ENCODE measurements at regions not wholly inside any gene's neighbourhood (a gene's known extent, or its start where the extent isn't known, plus 50 kb on each side); places are given as distances from the start of the nearest gene placed in this dataset.
"Not testable (repeated sequence)": the region's sequence is repeated elsewhere in the genome, so short reads cannot be mapped to it uniquely, and the experiment has no call there.

GRCh38 chr12:108430926-108431325 is 84.2 kb upstream of the FICD start:
- Histone ChIP-seq H3K4me3 (no peak overlapping the region), H3K9ac (no peak overlapping the region), H3K4me2 (no peak overlapping the region), H3K4me1 (no peaks in the 10 kb centered on the region), H3K9me3 (replicated peaks in 1 of 11) (no peaks in the 10 kb centered on the region), H3K27ac (no peak overlapping the region), H3K27me3 (no peaks in the 10 kb centered on the region), H3K36me3 (no peaks in the 10 kb centered on the region), H4K20me1 (no peaks in the 10 kb centered on the region)
- TF ChIP-seq Cebpa-rat (IDR thresholded peaks at IDR 0.05): no peak

- no peak for TF ChIP-seq Cebpa-rat (IDR thresholded peaks at IDR 0.05)
These were observed 84.8 kb upstream of the FICD start for GRCh38 chr12:108430245-108430644.

GRCh38 chr12:108425238-108425795 is 86.2 kb upstream of the CMKLR1 start:
- Histone ChIP-seq H3K36me3 (no peaks in the 10 kb centered on the region), H3K4me2 (no peak overlapping the region), H3K27me3 (no peaks in the 10 kb centered on the region), H3K9ac (no peak overlapping the region), H4K20me1 (no peaks in the 10 kb centered on the region), H3K4me3 (no peak overlapping the region), H3K27ac (no peak overlapping the region), H3K9me3 (replicated peaks in 1 of 11) (peaks cover 0 to 3% (median 0%) of the 10 kb centered on the region in 11 experiments; a peak in 7 of 22 replicates), H3K4me1 (no peaks in the 10 kb centered on the region)
- no peak for TF ChIP-seq Cebpa-rat (IDR thresholded peaks at IDR 0.05)

More at GRCh38 chr12:108430245-108430644, 84.8 kb upstream of the FICD start:
- Histone ChIP-seq H3K4me2 (no peak overlapping the region), H3K4me1 (no peaks in the 10 kb centered on the region), H3K9ac (no peak overlapping the region), H3K36me3 (no peaks in the 10 kb centered on the region), H4K20me1 (no peaks in the 10 kb centered on the region), H3K9me3 (replicated peaks in 1 of 11) (no peaks in the 10 kb centered on the region), H3K27me3 (no peaks in the 10 kb centered on the region), H3K27ac (no peak overlapping the region), H3K4me3 (no peak overlapping the region)

- Histone ChIP-seq H3K36me3 (no peaks in the 10 kb centered on the region), H3K4me3 (no peak overlapping the region), H3K9ac (no peak overlapping the region), H3K4me2 (no peak overlapping the region), H3K27me3 (no peaks in the 10 kb centered on the region), H4K20me1 (no peaks in the 10 kb centered on the region), H3K9me3 (replicated peaks in 1 of 11) (peaks cover 0 to 8% (median 0%) of the 10 kb centered on the region in 11 experiments; a peak in 7 of 22 replicates), H3K27ac (no peak overlapping the region), H3K4me1 (no peaks in the 10 kb centered on the region)
- no peak for TF ChIP-seq Cebpa-rat (IDR thresholded peaks at IDR 0.05)
These were observed 85.7 kb upstream of the CMKLR1 start for GRCh38 chr12:108424816-108425215.

- Histone ChIP-seq H3K36me3 (no peaks in the 10 kb centered on the region), H3K9ac (no peak overlapping the region), H3K4me3 (no peak overlapping the region), H3K4me2 (no peak overlapping the region), H3K4me1 (no peaks in the 10 kb centered on the region), H3K9me3 (replicated peaks in 1 of 11) (peaks cover 0 to 8% (median 0%) of the 10 kb centered on the region in 11 experiments; a peak in 7 of 22 replicates), H4K20me1 (no peaks in the 10 kb centered on the region), H3K27ac (no peak overlapping the region), H3K27me3 (no peaks in the 10 kb centered on the region)
- TF ChIP-seq Cebpa-rat (IDR thresholded peaks at IDR 0.05): no peak
These were observed 84.9 kb upstream of the CMKLR1 start for GRCh38 chr12:108424026-108424425.

- no peak overlapping the region for H3K27ac ChIP-seq
- H3K36me3 ChIP-seq: no peaks in the 10 kb centered on the region
- no peaks in the 10 kb centered on the region for H4K20me1 ChIP-seq
- no peak overlapping the region for H3K4me2 ChIP-seq
- peaks cover 0 to 8% (median 0%) of the 10 kb centered on the region in 11 experiments; a peak in 7 of 22 replicates for H3K9me3 ChIP-seq (replicated peaks in 1 of 11)
- no peaks in the 10 kb centered on the region for H3K4me1 ChIP-seq
- H3K27me3 ChIP-seq: no peaks in the 10 kb centered on the region
- TF ChIP-seq Cebpa-rat (IDR thresholded peaks at IDR 0.05): no peak
- H3K9ac ChIP-seq: no peak overlapping the region
- H3K4me3 ChIP-seq: no peak overlapping the region
These were observed 84.4 kb upstream of the CMKLR1 start for GRCh38 chr12:108423486-108423885.

GRCh38 chr12:108421082-108421481 is 82.0 kb upstream of the CMKLR1 start:
- H3K27ac ChIP-seq, H4K20me1 ChIP-seq, H3K4me1 ChIP-seq, H3K9ac ChIP-seq, H3K4me2 ChIP-seq, H3K4me3 ChIP-seq, H3K27me3 ChIP-seq, H3K36me3 ChIP-seq: not testable (repeated sequence)
- H3K9me3 ChIP-seq (replicated peaks in 1 of 11): peaks cover 0 to 18% (median 5%) of the 10 kb centered on the region in 11 experiments; a peak in 9 of 22 replicates

GRCh38 chr12:108420421-108420820 is 81.3 kb upstream of the CMKLR1 start:
- H3K27me3 ChIP-seq, H3K4me1 ChIP-seq, H3K4me3 ChIP-seq, H3K36me3 ChIP-seq, H4K20me1 ChIP-seq, H3K4me2 ChIP-seq, H3K27ac ChIP-seq, H3K9ac ChIP-seq: not testable (repeated sequence)
- peaks cover 0 to 18% (median 5%) of the 10 kb centered on the region in 11 experiments; a peak in 9 of 22 replicates for H3K9me3 ChIP-seq (replicated peaks in 1 of 11)

GRCh38 chr12:108419949-108420348 is 80.8 kb upstream of the CMKLR1 start:
- no peak for TF ChIP-seq Cebpa-rat (IDR thresholded peaks at IDR 0.05)
- no peak overlapping the region for H3K4me2 ChIP-seq

GRCh38 chr12:108418164-108418890 is 79.2 kb upstream of the CMKLR1 start:
- Histone ChIP-seq H4K20me1 (no peaks in the 10 kb centered on the region), H3K4me3 (no peak overlapping the region), H3K36me3 (no peaks in the 10 kb centered on the region), H3K4me2 (no peak overlapping the region), H3K9ac (no peak overlapping the region), H3K27ac (no peak overlapping the region), H3K9me3 (replicated peaks in 1 of 11) (peaks cover 0 to 18% (median 5%) of the 10 kb centered on the region in 11 experiments; a peak in 9 of 22 replicates), H3K27me3 (no peaks in the 10 kb centered on the region), H3K4me1 (no peaks in the 10 kb centered on the region)
- TF ChIP-seq Cebpa-rat (IDR thresholded peaks at IDR 0.05): no peak

More at GRCh38 chr12:108419949-108420348, 80.8 kb upstream of the CMKLR1 start:
- Histone ChIP-seq H3K27me3 (no peaks in the 10 kb centered on the region), H4K20me1 (no peaks in the 10 kb centered on the region), H3K9ac (no peak overlapping the region), H3K4me1 (no peaks in the 10 kb centered on the region), H3K9me3 (replicated peaks in 1 of 11) (peaks cover 0 to 18% (median 5%) of the 10 kb centered on the region in 11 experiments; a peak in 9 of 22 replicates), H3K27ac (no peak overlapping the region; a peak in 1 of 22 replicates), H3K36me3 (no peaks in the 10 kb centered on the region), H3K4me3 (no peak overlapping the region)
